GM21529 (cell line): ENCODE measurements at regions not wholly inside any gene's neighbourhood (a gene's known extent, or its start where the extent isn't known, plus 50 kb on each side); places are given as distances from the start of the nearest gene placed in this dataset.

ENCODE experiments used
- ATAC-seq: cut with Tn5 transposase; IDR thresholded peaks from one replicate; pipeline ENCODE4 v1.9.1; 2021; ENCODE audit not compliant: unreplicated experiment

DNA sequence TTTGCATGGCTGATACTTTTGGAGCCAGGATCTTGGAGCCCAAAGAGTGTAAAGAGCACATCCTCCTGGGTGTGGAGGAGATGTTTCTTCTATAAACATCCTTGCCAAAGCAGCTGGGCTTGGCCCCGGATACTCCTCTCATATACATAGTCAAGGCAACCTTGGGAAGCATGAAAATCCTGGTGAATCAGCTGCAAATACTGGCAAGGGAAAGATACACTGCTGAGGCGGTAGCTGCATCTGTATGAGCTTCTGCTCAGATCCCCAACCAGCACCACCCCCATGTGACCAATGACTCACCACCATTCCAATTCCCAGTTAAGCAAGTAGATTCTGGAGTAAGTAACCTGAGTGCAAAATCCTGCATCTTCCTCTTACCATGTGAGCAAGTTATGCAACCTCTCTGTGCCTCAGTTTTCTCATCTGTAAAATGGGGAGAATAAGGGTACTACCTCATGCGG, 567.4 kb downstream of the MED13L start:
- no peak for ATAC-seq

DNA sequence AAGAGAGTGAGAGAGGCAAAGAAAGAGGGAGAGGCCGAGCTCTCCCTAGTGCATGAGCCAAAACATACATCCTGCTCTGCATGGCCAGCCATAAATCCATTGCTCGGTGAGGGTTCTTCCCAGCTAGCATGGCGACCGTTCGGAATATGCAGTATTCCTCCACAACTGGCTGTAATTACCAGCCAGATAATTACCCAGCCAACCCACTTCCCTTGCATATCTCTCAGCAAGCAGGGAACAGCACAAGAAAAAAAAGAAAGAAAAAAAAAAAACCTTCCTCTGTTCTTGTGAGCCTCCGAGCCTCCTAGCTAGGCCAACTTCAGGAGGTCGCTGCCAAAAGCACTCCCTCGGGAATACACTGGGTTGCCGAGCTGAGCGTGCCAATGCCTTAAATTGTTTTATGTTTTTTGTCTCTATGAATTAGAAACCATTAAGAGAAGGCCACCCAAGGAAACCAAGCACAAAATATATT, 567.9 kb downstream of the MED13L start:
- ATAC-seq = no peak

DNA sequence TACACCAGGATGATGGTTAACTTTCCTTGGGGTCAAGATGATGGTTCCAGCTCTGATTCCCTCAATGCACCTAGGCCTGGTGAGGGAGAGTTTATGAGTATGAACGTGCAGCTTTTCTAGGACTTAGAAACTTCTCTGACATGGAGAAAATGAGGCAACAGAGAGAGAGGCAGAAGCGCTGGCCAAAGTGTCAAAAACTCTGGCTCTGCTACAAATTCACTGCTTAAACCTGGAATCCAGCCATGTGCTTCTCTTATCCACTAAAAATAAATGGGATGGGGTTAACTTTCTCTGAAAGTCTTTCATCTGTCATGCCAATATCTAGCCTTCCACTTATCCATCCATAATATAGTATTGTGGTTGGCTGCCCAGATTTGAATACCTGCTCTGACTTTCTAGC, 568.7 kb downstream of the MED13L start:
- no peak for ATAC-seq

DNA sequence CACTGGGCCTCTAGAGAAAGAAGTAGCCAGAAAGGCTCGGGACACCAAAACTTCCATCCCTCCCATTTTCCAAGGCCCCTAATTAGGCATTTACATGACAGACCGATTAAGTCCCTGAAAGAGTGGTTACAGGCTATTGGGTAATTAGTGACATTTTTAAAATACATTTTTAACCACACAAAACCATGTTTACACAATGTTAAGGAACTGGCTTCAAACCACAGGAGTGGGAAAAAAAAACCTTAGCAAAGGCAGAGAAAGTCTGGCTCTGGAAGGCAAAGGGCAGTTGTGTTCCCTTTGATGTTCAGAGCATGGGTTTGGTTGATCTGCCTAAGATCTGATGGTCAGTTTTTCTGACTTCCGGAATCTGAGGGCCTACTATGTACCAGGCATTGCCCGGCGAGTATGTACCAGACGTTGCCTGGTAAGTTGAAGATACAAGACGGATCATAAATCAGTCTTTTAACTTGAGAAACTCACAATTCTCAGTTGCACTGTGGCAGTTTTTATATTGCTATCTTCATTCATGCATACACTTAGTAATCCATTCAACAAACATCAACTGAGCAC, 576.5 kb downstream of the MED13L start:
- no peak for ATAC-seq

DNA sequence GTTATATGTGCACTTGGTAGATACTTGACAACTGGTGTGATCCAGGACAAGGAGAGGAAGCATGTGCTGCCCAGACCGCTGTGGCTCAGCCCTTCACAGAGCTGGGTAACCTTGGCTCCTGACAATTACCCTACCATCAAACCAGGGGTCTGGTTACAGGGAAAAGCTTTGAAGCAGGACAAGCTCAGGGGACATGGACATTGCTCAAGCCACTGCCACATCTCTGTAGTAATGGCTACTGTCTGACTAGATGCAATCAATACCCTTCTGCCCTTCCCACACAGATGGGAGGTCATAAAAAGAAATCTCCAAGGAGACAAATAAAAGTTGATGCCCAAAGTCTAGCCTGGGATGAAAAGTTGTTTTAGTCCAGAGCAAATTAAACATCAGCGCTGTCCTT, 577.4 kb downstream of the MED13L start:
- no peak for ATAC-seq

DNA sequence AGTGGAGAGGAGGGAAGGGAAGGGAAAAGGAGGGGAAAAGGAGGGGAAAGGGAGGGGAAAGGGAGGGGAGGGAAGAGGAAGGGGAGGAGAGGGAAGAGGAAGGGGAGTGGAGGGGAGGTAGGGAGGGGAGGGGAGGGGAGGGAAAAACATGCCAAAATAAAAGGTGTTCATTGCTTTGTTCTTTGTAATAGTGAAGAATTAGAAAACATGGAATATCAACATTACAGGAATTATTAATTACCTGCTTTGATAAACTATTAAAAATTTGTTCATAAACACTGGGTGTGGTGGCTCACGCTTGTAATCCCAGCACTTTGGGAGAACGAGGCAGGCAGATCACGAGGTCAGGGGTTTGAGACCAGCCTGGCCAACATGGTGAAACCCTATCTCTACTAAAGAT, 579.2 kb downstream of the MED13L start:
- no peak for ATAC-seq

DNA sequence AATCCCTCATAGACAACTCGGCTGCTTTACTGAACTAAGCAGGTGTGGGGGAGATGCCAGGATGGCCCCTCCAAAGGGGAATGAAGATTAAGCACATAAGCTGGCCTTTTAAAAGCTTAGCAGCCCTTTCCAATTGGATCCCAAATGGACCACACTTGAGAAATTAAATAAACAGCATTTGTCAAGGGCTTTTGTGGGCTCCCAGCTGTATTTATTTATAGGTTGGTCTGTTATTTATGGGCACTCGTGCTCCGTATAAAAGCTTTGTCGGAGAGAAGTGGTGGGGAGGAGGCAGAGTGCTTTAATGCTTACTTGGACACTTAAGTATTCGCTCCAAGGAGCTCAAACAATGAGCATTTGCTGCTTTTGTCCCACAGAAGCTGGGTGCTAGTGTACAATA, 580.2 kb downstream of the MED13L start:
- no peak for ATAC-seq

DNA sequence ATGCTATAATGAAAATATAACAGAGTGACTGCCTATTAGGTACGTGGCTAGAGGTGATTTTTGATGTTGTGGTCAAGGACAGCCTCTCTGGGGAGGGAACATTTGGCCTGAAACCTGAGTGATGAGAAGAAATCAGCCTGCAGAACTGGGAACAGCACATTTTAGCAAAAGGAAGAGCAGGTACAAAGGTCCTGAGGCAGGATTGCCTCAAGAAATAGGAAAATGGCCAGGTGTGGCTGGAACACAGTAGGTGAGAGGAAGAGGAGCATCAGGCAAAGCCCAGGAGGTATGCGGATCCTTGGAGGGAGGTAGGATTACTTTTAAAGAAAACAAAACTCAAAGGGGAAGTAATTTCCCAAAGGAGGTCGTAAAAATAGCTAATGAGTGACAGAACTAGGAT, 582.9 kb downstream of the MED13L start:
- no peak for ATAC-seq

DNA sequence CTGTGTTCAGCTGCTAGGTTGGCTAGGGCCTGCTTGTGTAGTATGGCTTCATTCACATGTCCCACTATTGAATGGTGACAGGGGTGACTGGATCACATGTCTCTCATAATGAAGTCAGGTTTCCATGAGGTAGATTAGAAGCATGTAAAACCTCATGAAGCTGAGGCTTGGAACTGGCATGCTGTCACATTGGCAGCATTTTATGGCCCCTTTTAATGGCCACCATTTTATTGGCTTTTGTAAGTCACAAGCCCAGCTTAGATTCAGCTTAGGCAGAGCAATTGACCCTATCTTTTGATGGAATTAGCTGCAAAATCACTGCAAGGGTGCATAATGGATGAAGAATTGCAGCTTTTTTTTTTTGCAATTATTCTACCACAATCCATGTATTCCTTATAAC, 583.5 kb downstream of the MED13L start:
- no peak for ATAC-seq

DNA sequence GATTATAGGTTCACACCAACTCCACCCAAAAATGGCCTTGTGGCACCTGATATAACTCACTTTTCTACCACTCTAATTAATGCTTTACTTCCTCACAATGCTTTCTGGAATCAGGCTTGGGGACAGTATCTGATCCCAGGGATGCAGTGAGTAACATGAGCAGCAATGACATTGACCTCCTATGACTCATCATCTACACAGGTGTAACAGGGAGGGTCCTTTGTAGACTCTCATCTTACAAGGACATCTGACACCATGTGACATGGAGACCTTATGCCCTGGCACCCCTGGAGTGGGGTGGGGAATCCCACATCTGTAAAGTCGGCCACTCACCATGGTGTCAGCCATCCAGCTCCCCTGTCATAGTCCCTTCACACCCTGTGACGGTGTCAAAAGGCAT, 586.4 kb downstream of the MED13L start:
- no peak for ATAC-seq

DNA sequence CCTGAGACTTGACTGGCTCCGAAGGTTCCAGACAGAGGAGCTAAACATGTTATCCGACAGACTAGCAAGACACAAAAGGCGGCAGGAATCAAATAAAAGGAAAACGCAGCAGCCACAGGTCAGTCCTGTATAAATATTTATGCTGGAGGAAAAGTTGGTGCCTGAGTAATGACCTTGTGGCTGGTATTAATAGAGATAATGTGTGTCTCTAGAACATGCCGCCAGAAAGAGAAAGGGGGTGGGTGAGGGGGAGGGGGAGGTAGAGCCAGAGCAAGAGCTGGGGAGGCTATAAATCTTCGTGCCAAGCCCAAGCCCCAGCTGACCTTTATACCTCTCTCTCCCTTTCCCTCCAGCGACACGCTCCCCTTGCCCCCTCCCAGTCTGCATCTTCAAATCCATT, 590.4 kb downstream of the MED13L start:
- no peak for ATAC-seq

DNA sequence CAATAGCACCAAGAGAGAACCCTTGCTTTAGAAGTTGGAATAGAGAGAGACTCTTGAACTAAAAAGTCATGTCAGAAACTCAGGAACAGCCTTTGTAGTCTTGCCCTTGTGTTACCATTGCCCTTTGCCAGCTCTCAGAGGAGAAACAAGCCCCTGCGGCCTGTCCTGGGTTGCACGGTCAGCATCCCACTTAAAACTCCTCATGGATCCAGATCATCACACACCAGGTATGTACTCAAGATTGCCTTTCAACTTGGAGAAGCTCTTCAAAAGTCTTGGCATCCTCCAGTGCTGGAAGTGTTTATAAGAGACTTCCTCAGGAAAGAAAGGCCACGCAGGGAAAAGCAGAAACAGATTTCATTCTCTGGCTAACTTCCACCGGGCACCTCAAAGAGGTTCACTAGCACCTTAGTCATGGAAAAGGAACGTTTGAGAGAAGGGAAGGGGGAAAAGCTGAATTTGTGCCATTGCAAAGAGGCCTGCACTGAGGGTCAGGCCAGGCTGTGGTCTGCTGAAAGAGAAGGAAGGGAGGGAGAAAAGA, 594.2 kb downstream of the MED13L start:
- no peak for ATAC-seq

DNA sequence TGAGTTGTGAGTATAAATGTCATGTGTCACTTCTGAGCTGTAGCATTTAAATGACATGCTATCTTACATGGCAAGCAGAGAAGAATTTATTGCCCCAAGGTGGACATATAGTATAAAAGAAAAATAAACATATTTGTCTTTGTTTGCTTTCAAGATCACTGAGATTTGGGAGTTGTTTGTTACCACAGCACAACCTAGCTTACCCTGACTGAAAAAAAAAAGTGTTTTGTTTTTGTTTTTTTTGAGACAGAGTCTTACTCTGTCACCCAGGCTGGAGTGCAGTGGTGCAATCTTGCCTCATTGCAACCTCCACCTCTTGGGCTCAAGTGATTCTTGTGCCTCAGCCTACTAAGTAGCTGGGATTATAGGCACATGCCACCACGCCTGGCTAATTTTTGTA, 596.5 kb downstream of the MED13L start:
- ATAC-seq = no peak

DNA sequence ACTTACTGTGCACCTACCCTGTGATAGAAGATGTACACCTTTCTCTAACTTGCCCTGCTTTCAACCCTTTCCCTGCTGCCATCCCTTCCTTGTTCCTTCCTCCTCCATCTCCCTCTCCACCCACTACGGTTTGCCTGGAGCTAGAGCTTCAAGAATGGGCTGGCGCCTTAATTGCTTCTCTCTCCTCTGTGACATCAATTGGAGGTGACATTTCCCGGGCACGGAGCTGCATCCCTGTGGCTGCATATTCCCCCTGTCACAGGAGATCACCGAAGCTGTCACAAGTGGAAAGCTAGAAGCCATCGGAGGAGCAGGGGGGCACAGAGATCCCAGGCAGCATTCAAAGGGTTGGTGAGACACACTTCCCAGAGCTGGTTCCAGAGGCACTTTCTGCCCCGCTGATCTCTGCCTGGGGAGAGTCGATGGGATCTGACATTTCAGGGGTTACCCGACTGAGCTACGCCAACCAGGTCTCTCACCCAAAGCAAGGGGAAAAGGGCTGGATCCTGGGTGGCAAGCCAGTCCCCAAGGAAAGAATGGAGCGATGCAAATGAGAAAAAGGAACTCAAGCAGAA, 604.9 kb downstream of the MED13L start:
- no peak for ATAC-seq

DNA sequence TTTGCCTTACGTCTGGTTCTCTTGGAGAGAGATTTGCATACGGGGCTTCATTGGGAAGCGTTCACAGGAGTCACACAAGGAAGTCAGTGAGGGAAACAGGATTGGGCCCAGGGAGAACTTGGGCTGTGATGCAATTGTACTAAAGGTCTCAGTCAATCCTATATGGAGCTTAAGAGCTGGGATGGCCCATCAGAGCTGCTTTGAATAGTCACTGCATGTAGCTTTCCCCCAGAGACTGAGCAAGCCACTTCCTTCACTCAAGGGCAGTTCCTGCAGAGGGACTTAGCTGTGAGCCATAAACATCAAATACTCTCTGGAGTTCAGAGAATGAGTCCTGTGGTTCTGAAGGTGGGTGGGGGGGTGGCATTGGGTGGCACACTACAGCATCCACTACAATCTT, 605.4 kb downstream of the MED13L start:
- no peak for ATAC-seq

DNA sequence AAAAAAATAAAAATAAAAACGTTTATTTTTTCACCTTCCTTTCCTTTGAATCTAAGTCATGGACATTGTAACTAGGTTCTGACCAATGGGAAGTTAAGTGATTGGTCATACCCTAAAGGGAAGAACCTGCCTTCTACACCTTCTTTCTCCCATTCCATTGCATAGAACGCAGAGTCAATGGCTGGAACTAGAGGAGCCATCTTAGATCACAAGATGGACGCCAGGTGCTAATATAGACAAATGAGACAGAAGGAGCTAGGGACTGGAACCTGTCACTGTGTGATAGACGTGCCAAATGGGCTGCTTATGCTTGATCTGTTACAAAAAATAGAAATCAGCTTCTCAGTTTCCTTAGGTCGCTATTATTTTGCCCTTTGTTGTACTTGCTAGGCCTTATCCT, 606.6 kb downstream of the MED13L start:
- ATAC-seq = no peak

DNA sequence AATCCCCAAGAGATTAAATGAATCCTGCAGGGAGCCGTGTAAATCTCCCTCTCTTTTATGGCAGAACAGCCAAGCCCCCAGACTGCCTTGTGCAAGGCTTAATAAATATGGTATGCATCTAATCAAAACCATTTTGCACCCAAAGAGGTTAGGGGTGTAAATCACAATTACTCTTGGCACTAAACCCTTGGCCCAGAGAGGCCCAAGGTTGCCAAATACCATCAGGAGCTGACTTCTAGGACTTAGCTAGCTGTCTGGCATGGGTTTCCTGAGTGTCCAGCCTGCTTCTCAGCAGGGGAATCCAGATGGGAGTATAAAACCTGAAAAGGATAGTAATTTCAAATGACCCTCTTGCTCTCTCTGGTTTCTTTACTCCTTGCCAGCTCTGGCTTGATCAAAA, 610.4 kb downstream of the MED13L start:
- ATAC-seq = no peak

DNA sequence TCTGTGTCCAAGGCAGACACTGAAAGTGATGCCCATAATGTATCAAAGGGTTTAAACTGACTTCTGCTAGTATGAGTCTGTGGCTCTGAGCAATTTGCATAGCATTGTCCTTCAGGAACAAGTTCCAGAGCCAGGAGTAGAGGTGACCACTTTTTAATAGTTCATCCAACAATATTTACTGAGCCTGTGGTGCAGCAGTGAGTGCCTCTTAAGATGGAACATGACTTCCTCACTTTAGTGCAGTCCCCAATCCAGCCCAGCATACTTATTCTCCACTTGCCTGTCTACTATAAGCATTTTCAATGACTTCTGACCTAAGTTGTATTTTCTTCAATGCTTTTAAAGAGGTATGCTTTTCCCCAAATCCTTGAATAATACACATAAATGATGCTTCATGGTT, 611.3 kb downstream of the MED13L start:
- no peak for ATAC-seq

DNA sequence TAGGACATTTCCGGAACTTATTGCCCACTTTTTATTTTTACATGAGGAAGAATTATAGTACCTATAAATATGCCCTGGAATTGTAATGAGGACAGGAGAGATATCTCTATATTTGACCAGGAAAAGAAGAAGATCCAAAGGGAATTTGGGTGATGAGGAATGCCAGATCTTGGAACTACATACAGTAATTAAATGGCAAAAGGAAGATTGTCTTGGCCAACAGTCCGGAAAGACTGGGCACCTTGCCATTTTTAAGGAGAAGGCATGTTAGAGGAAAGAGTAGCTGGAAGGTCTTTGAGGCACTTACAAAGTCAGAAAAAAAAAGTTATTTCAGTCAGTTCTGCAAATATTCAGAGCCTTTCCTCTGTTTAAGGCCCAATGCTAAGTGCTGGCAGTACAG, 616.4 kb downstream of the MED13L start:
- no peak for ATAC-seq

DNA sequence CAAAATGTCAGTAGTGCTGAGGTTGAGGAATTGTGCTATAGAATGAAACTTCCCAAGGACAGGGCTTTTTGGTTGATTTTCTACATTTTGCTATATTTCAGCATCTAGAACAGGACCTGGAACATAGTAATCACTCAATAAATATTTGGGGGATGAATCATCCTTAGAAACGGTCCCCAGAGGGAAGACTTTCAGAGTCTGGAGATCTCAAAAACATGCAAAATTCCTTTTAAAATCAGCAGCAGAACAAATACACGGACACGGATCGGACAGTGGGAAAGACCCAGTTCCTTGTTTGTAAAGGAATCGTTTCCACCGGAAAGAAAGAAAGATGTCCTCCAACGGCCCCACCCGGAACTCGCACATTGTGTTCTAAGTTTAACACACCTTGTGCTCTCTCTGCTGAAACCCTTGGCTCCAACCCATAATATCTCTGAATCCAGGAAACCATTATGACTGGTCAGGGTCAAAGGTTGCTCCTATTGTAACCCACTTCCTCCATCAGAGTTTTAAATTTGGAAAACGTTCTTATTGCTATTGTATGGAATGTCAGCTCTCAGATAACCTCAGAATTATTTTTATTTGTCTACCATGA, 617.2 kb downstream of the MED13L start:
- ATAC-seq = no peak

DNA sequence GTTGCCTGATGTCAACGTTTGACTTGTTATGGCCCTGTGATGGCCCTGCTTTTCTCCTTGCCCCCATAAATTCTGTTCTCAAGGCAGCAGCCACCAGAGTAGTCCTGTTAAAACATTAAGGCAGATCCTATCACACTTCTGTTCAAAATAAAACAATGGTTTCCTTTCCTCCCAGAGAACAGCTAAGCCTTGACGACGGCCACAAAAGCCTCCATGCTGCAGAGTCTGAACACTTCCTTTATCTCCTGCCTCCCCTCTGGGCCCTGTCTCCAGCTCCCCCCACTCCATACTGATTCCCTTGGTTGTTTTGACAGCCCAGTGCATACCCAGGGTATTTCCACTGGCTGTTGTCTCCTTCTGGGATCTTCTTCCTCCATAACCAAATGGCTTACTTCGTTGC, 618.1 kb downstream of the MED13L start:
- ATAC-seq = no peak
